ELF-1 (cell line): ENCODE measurements at regions not wholly inside any gene's neighbourhood (a gene's known extent, or its start where the extent isn't known, plus 50 kb on each side); places are given as distances from the start of the nearest gene placed in this dataset.
"Not testable (repeated sequence)": the region's sequence is repeated elsewhere in the genome, so short reads cannot be mapped to it uniquely, and the experiment has no call there.

ENCODE experiments used
- DNase-seq: peaks from one replicate; pipeline ENCODE4 v3.0.0-alpha.2; 2016; ENCODE audit warnings: low read depth, low spot score

DNA sequence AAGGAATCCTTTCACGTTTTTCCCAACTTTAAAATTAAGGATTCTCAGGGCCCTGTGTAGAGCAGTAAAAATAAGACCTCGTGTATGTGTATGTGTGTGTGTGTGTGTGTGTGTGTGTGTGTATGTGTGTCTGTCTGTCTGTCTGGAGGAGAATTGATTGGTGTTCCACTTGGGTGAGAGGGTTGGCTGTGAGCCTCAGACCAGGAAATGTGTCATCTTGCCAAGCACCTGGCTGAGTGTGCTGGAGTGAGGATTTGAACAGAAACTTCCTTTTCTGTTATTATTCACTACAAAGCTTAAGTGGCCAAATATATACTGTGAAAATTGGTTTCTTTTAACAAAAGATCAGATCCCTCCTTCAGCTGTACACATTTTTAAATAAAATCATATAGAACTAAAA lies 103.6 kb upstream of the NUDT6 start:
- DNase-seq: not testable (repeated sequence)

DNA sequence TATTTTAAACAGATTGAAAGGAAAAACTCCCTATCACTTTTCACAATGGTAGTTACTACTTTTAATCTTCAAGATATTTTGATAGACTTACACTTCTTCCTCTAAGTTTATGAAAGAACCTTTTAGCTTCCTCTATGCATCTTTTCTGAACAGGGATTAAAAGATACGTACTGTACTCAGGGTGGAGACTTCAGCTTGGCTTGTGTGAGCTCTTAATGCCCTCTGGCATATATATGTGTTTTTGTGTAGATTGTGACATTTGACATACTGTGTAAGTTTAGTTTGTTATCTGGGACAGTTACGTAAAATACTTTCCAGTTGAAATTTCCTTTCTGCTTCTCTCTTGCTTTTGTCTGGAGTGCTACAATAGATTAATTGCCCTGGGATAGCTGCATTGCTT lies 109.3 kb upstream of the NUDT6 start:
- DNase-seq: no peak

DNA sequence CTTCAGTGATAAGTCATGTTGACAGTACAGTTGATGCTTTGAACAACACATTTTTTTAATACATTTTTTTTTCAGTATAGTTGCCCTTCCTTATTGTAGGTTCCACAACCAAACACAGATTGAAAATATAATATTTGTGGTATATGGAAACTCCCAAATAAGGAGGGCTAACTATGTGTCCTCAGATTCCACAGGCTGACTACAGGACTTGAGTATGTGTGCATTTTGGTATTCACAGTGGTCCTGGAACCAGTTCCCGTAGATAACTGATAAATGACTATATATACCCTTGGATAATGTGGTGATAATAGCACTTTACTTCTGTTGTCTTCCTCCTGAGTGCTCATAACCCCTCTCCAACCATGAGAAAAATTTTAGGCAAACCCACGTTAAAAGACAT lies 111.6 kb upstream of the NUDT6 start:
- no peak for DNase-seq

DNA sequence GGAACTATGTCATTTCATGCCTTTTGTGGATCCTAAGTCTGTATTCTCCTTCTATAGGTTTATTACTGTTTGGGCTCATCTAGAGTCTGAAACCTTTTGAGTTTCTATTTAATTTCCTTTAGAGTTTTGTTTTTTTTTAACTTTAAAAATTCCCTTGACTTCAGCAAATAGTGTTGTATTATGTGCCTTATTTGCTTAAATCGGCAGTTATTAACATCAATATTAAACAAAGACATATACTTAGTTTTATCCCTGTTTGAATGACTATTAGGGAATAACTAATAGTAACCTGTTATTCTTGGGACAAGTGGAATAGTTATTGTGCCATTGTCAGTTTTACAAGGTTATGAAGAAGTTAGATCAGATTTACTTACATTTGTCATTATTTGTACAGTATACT lies 112.8 kb upstream of the NUDT6 start:
- DNase-seq: no peak

DNA sequence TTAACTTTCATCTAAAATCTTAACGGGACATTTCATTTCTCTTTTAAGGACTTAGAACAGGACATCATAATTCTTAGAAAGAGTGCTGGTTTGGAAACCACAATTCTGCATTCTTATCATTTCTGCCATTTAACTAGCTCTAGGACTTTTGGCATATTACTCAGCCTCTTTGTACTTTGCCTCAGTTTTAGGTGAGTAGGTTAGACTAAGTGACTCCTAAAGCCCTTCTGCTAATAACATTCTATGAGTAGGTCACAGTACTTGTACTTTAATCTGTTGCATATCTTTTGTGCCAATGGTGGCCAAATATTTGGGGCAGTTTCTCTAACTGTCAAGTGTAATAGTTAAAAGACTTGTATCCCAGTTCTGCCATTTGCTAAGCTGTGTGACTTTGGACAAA lies 115.4 kb upstream of the NUDT6 start:
- DNase-seq: no peak

DNA sequence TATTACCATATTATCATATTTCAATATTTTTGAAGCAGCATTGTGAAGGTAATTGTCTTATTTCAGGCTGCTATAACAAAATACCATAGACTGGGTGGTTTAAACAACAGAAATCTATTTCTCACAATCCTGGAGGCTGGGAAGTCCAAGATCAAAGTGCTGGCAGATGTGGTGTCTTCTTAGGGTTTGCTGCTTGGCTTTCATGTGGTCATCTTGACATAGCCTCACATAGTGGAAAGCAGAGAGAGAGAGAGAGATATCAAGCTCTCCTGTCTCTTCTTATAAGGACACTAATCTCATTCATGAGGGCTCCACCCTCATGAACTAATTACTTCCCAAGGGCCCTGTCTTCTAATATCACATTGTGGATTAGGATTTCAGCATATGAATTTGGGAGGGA lies 119.7 kb upstream of the NUDT6 start:
- no peak for DNase-seq

DNA sequence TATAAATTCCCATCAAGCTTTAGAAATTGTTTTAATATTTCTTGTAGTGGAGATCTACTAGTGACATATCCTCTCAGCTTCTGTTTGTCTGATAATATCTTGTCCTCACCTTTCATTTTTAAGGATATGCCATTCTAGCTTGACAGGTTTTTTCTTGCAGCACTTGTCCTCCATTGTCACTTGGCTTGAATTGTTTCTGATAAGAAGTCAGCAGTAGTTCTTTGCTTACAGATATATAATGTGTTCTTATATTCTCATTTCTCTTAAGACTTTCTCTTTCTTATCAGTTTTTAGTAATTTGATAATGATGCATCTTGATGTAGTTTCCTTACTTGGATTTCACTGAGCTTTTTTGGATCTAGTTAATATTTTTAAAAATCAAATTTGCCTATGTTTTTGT lies 120.6 kb upstream of the NUDT6 start:
- no peak for DNase-seq

DNA sequence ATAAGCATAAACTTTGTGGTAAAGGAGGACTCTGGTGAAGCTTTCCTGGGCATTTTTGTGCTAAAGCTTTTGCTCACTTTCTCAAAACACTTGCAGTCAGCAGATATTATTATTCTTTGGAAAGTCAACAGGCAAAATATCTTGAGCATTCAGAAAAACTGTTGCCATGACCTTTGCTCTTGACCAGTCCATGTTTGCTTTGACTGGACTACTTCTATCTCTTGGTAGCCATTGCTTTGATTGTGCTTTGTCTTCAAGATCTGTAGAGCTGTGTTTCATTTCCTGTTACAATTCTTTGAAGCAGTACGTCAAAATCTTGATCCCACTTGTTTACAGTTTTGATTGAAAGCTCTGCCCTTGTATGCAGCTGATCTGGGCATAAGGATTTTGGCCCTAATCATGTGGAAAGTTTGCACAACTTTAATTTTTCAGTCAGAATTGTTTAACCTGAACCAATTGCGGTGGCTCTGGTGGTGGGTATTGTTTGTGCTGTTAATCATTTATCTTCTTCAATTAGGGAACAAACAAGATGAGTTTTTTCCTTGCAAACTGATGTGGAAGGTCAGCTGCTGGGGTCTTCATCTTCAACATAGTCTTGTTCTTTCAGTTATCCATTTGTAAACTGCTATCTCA lies 121.5 kb upstream of the NUDT6 start:
- no peak for DNase-seq

DNA sequence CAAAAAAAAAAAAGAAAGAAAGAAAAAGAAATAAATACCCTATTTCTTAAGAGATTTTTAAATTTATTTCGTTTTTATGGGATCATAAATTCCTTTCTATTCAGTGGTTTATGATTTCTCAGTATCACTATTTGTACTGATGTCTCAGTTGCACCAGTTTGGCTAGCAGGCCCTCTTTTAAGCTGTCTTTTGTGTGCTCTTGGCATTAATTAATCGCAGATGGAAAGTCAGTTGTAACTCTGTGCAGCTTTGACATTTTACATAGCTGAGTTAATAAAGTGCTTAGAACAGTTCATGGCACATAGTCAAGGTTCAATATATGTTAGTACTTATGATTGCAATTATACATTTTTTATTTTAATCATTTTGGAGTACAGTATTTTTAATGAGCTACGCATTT lies 123.7 kb upstream of the NUDT6 start:
- no peak for DNase-seq

DNA sequence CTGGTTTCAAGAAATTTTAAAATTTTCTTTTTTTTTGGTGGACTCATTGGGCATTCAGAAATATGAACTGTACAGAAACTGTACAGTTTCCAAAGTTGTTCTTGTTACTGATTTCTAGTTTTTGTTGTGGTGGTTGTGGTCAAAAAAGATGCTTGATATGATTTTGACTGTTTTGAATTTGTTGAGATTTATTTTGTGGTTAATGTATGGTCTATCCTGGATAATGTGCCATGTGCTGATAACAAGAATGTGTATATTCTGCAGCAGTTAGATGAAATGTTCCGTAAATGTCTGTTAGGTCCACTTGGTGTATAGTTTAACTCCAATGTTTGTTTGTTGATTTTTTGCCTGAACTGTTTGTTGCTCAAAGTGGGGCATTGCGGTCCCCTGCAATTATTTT lies 127.6 kb upstream of the NUDT6 start:
- no peak for DNase-seq

DNA sequence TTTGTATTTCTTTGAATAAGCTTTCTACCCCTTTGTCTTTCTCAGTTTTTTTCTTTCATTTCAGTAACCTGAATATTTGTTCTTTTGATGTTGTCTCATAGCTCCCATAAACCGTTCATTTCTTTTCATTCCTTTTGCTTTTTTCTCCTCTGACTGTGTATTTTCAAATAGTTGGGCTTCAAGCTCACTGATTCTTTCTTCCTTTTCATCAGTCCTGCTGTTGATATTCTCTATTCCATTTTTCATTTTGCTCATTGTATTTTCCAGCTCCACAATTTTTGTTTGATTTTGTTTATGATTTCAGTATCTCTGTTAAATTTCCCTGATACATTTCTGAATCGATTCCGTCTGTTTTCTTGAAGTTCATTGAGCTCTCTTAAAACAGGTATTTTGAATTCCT lies 129.6 kb upstream of the NUDT6 start:
- no peak for DNase-seq

DNA sequence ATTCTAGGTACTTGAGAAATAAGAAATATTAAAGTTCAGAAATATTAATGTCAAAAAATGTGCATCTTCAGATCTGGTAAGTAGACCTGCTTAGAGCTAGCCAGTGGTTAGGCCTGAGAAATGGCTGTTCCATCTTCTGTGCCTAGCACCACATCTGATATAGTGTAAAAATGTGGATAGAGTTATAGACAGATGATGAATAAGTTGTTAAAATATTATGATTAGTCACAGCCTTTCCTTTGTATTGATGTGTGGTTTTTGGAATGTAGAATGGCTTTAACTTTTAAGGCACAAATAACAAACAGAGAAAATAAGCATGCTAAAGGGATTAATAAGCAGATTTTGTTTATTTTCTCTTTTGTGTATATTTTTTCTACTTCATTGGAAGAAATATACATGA lies 133.5 kb upstream of the NUDT6 start:
- no peak for DNase-seq

DNA sequence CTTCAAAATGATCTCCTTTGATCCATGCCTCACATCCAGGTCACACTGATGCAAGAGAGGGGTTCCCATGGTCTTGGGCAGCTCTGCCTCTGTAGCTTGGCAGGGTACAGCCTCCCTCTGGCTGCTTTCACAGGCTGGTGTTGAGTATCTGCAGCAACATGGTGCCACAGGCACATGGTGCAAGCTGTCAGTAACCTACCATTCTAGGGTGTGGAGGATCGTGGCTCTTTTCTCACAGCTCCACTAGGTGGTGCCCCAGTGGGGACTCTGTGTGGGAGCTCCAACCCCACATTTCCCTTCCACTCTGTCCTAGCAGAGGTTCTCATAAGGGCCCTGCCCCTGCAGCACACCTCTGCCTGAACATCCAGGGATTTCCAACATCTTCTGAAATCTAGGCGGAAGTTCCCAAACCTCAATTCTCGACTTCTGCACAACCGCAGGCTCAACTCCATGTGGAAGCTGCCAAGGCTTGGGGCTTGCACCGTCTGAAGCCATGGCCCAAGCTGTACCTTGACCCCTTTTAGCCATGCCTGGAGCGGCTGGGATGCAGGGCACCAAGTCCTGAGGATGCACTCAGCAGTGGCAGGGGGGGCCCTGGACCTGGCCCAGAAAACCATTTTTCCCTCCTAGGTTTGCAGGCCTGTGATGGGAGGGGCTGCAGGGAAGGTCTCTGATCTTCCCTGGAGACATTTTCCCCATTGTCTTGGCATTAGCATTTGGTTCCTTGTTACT lies 137.8 kb upstream of the NUDT6 start:
- peak; percentile 5 for DNase-seq

DNA sequence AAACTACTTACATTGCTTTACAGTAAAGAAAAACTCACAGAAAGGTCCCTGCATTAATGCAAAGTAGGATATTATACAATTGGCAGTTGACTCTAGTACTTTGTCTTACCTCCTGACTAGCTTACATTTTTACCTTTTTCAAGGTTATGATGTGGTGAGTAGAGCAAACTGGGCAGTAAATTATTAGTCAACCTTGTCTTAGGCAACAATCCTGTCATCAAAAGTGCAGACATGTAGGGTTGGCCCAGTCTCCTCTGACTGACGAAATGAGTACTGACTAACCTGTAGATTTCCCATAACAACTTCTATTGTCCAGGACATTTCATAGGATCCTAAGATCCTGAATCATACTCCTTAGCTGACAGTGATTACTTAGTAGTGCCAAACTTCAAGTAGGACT lies 142.0 kb upstream of the NUDT6 start:
- DNase-seq: no peak

DNA sequence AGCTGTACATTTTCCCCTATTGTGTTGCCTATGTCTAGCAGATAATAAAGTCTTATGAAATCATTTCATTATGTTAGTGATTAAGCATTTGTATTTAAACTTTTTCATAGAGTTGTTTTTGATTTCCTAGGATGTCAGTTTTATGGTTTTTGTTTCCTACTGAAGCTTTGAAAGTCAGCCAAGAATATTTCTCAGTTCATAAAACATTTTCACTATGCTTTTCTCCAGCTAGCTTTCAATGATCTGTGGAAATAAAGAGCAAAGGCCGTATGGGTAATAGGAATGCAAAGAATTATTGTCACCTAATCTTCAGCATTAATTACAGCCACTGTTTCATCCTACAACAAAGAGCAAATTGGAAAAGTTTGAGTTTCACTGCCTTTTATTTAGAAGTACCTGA lies 145.7 kb upstream of the NUDT6 start:
- DNase-seq: no peak

DNA sequence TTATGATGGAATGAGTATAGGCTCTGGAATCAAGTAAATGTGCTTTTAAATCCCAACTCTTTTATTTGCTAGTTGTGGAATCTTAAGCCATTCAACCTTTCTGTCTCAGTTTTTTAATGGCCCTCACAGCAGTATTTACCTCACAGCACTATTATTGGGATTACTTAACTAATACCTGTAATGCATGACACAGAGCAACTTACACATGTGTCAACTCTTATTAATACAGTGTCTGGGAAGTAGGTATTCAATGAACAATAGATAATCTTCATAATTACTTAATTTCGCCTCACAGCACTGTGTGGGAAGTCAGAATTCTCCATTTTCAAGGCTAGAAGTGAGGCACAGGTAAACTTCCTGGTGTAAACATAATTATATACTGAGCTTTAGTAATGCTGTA lies 149.7 kb upstream of the NUDT6 start:
- no peak for DNase-seq

DNA sequence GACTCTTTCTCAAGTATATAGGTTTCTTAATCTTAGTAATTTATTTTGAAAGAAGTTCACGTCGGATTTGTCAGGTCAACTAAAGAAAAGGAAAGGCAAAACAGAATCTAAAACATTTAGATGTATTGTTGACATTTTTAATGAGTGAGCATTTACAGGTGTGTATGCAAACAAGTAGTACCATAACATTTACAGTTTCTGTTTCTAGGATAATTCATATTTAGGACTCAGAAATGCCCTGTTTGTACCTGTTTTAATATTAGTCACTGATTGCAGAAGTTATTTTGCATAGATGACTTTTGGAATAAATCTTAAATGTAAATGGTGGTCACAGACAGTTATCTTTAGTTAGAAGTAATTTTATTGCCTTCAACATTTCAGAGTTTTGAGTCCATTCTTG lies 151.3 kb upstream of the NUDT6 start:
- no peak for DNase-seq

DNA sequence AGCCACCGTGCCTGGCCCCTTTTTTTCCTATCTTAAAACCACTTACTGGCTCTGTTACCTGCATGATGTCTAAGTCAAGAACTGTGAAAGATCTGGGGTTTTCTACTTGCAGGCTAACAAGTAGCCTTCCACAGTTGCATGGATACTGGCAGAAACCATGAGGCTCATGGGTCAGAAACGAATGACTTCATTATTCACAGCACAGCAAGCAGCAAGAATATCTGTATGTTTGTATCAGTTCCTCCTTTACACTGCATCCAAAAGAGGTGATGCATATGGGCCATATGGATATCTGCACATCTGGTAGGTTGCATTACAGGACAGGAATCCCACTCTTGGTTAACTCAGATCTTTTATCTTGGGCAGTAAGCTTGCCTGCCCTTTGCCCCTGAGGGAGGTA lies 154.9 kb upstream of the NUDT6 start:
- no peak for DNase-seq

DNA sequence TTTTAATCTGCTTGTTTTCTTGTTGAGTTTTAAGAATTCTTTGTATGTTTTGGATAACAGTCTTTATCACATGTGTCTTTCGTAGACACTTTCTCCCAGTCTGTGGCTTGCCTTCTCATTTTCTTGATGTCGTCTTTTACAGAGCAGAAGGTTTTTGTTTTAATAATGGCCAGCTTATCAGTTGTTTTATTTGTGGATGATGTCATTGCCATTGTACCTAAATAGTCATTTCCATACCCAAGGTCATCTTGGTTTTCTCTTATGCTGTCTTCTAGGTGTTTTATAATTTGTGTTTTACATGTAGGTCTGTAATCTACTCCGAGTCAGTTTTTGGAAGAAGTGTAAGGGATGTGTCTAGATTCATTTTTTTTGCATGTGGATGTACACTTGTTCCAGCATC lies 159.6 kb upstream of the NUDT6 start:
- DNase-seq: no peak

DNA sequence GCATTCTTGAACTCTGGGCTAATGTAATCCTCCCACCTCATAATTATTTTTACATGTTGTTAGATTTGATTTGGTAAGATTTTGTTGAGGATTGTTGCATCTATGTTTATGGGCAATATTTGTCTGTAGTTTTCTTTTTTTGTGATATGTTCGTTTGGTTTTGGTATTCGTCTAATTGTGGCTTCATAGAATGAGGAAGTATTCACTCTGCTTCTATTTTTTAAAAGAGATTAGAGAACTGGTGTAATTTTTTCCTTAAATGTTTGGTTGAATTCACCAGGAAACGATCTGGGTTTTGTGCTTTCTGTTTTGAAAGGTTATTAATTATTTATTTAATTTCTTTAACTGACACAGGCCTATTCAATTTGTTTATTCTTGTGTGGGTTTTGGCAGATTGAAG lies 161.2 kb upstream of the NUDT6 start:
- DNase-seq: no peak

DNA sequence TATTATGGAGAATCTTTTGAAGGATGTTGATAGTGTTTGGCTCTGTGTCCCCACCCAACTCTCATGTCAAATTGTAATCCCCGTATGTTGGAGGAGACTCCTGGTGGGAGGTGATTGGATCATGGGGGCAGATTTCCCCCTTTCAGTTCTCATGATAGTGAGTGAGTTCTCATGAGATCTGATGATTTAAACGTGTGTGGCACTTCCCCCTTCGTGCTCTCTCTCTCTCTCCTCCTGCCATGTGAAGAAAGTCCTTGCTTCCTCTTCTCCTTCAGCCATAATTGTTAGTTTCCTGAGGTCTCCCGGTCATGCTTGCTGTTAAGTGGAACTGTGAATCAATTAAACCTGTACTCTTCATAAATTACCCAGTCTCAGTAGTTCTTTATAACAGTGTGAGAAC lies 166.1 kb upstream of the NUDT6 start:
- no peak for DNase-seq

DNA sequence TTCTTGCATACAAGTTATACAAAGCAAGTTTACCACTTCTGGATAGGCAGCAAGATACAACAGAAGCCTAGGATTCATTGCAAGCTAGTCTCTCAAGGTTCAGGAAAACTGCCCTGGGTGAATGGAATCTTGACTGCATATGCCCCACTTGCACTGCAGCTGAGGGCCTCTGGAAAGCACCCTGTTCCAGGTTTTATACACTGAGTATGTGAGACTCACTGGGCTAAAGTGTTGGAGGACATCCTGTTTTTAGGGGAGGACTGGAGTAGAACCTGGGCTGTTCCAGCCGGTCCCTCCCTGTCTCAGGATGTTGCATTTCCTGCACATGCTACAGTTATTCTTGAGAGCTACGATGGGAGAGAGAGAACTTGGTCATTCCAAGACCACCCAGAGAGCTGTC lies 168.5 kb upstream of the NUDT6 start:
- no peak for DNase-seq

DNA sequence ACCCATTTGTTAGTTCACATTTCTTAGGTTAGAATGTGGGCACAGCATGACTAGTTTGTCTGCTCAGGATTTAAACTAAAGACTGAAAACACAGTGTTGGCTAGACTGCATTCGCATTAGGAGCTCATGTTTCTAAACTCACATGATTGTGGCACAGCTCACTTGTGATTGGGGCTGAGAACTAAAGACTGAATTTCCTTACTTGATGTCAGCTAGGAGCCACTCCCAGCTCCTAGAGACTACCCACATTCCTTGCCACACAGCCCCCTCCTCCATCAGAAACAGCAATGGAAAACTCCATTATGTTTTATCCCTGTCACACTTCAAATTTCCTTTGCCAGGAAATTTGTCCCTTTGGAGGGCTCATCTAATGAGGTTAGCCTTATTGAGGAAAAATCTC lies 170.2 kb upstream of the NUDT6 start:
- DNase-seq: no peak

DNA sequence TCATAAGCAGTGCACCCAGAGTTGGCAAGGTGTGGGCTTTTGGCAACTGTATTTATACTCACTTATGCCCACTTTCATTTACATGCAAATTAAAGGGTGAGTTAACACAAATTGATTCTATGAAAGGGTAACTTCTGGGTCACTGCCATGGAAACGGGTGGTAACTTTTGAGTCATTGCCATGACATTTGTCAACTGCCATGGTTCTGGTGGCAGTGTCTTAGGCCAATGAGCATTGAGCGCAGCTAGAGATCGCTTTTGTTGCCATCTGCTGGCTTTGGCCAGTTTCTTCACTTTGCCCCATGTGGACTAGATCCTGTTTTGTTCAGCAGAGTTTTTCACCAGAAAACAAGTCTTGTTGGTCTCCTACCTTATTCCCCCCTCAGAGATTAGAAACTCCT lies 170.8 kb upstream of the NUDT6 start:
- DNase-seq: no peak
